ENCODE measurements at regions not wholly inside any gene's neighbourhood (a gene's known extent, or its start where the extent isn't known, plus 50 kb on each side); places are given as distances from the start of the nearest gene placed in this dataset.

- ChIA-PET CTCF (interaction anchor here (0.8 to 2.0 kb wide), 3 partner anchors 10 to 1324 kb away, joined by 3 to 10 read pairs (median 3); no protein-coding TSS in a partner anchor), POLR2A (no interaction called here)
- TF ChIP-seq CTCF (IDR thresholded peaks at IDR 0.05; ENCODE audit: insufficient read depth, low read length, missing control alignments) = no peak
- DNase-seq (ENCODE audit: low read depth, low spot score) = peak; percentile 37
- no peak overlapping the region for H3K4me3 ChIP-seq (ENCODE audit: low read depth, low read length)
Measured at GRCh38 chr1:221487781-221488524, 253.9 kb downstream of the DUSP10 start.

GRCh38 chr1:221488550-221488949 lies 253.3 kb downstream of the DUSP10 start:
- POLR2A ChIA-PET = no interaction called here
- no peak for TF ChIP-seq CTCF (IDR thresholded peaks at IDR 0.05; ENCODE audit: insufficient read depth, low read length, missing control alignments)
- no peak overlapping the region for H3K4me3 ChIP-seq (ENCODE audit: low read depth, low read length)
- CTCF ChIA-PET = interaction anchor here (0.8 kb wide), 1 partner anchor 1323 kb away, joined by 3 read pairs; no protein-coding TSS in a partner anchor
- DNase-seq (ENCODE audit: low read depth, low spot score) = no peak

- H3K4me3 ChIP-seq (ENCODE audit: low read depth, low read length) = no peak overlapping the region
- no peak for TF ChIP-seq CTCF (IDR thresholded peaks at IDR 0.05; ENCODE audit: insufficient read depth, low read length, missing control alignments)
- ChIA-PET CTCF (interaction anchor here (1.5 kb wide), 1 partner anchor 231 kb away, joined by 3 read pairs; no protein-coding TSS in a partner anchor), POLR2A (no interaction called here)
- no peak for DNase-seq (ENCODE audit: low read depth, low spot score)
Measured at GRCh38 chr1:221494670-221495069, 247.2 kb downstream of the DUSP10 start.

- no peak overlapping the region for H3K4me3 ChIP-seq (ENCODE audit: low read depth, low read length)
- POLR2A ChIA-PET = no interaction called here
- CTCF ChIA-PET = no interaction called here
- no peak for DNase-seq (ENCODE audit: low read depth, low spot score)
- TF ChIP-seq CTCF (IDR thresholded peaks at IDR 0.05; ENCODE audit: insufficient read depth, low read length, missing control alignments) = no peak
Measured at GRCh38 chr1:221497046-221497445, 244.8 kb downstream of the DUSP10 start.

- DNase-seq (ENCODE audit: low read depth, low spot score) = no peak
- no peak overlapping the region for H3K4me3 ChIP-seq (ENCODE audit: low read depth, low read length)
- no peak for TF ChIP-seq CTCF (IDR thresholded peaks at IDR 0.05; ENCODE audit: insufficient read depth, low read length, missing control alignments)
- ChIA-PET POLR2A (no interaction called here), CTCF (no interaction called here)
Measured at GRCh38 chr1:221503268-221503667, 238.6 kb downstream of the DUSP10 start.

- ChIA-PET CTCF (no interaction called here), POLR2A (no interaction called here)
- no peak overlapping the region for H3K4me3 ChIP-seq (ENCODE audit: low read depth, low read length)
- TF ChIP-seq CTCF (IDR thresholded peaks at IDR 0.05; ENCODE audit: insufficient read depth, low read length, missing control alignments) = no peak
- DNase-seq (ENCODE audit: low read depth, low spot score) = no peak
Measured at GRCh38 chr1:221509575-221510355, 232.1 kb downstream of the DUSP10 start.

All from AG04449 (cell line).